Loucy (cell line): ENCODE measurements at regions not wholly inside any gene's neighbourhood (a gene's known extent, or its start where the extent isn't known, plus 50 kb on each side); places are given as distances from the start of the nearest gene placed in this dataset.

Experiments
- H2AFZ ChIP-seq: fragments of 200-600 bp; sonication (generic); 2 replicates; pipeline ENCODE4 v1.6.0; 2016; ENCODE audit warnings: antibody characterized with exemption, mild to moderate bottlenecking, low read length, moderate library complexity
- H3F3A ChIP-seq: fragments of 200-600 bp; 2 replicates; pipeline ENCODE4 v1.6.0; 2016; ENCODE audit warnings: antibody characterized with exemption, low read depth, mild to moderate bottlenecking
- H3K27me3 ChIP-seq: fragments of 200-600 bp; sonication (generic); 2 replicates; pipeline ENCODE4 v1.6.1; 2014; ENCODE audit warnings: low read length, mild to moderate bottlenecking; ENCODE audit not compliant: insufficient read depth, poor library complexity, severe bottlenecking
- H3K36me3 ChIP-seq: fragments of 200-600 bp; sonication (generic); 2 replicates; pipeline ENCODE4 v1.6.1; 2016; ENCODE audit warnings: low read length; ENCODE audit not compliant: insufficient read depth
- H3K4me1 ChIP-seq: fragments of 200-600 bp; sonication (generic); 2 replicates; pipeline ENCODE4 v1.5.1; 2014; ENCODE audit warnings: low read length, mild to moderate bottlenecking; ENCODE audit not compliant: insufficient read depth, poor library complexity, severe bottlenecking
- H3K4me2 ChIP-seq: fragments of 200-600 bp; sonication (generic); 2 replicates; pipeline ENCODE4 v1.6.0; 2014; ENCODE audit warnings: antibody characterized with exemption, low read length, low read depth, mild to moderate bottlenecking; ENCODE audit not compliant: poor library complexity, severe bottlenecking
- H3K4me3 ChIP-seq: fragments of 200-600 bp; sonication (generic); 2 replicates; pipeline ENCODE4 v1.5.1; 2014; ENCODE audit warnings: low read length, mild to moderate bottlenecking, mixed read lengths; ENCODE audit not compliant: poor library complexity, severe bottlenecking
- H3K79me2 ChIP-seq: fragments of 200-600 bp; sonication (generic); 2 replicates; pipeline ENCODE4 v1.6.1; 2014; ENCODE audit warnings: low read length; ENCODE audit not compliant: insufficient read depth
- H3K9ac ChIP-seq: fragments of 200-600 bp; sonication (generic); 2 replicates; pipeline ENCODE4 v1.6.0; 2014; ENCODE audit warnings: mild to moderate bottlenecking, low read depth, low read length, moderate library complexity; ENCODE audit not compliant: poor library complexity, severe bottlenecking
- H3K9me2 ChIP-seq: fragments of 200-600 bp; sonication (generic); replicated peaks from 2 replicates; pipeline ENCODE4 v1.6.1; 2016; ENCODE audit warnings: low read depth, low read length, mixed read lengths
- H3K9me3 ChIP-seq: fragments of 200-600 bp; sonication (generic); 2 replicates; pipeline ENCODE4 v1.6.1; 2014; ENCODE audit warnings: mild to moderate bottlenecking, antibody characterized with exemption, low read length, low read depth; ENCODE audit not compliant: insufficient read depth
- H4K20me1 ChIP-seq: fragments of 200-600 bp; sonication (generic); 2 replicates; pipeline ENCODE4 v1.6.0; 2014; ENCODE audit warnings: antibody characterized with exemption, low read length, mild to moderate bottlenecking; ENCODE audit not compliant: insufficient read depth, poor library complexity, severe bottlenecking
- CTCF ChIP-seq: fragments of 200-600 bp; sonication (generic); conservative IDR thresholded peaks from 2 replicates; pipeline ENCODE4 v1.5.1; 2014; ENCODE audit warnings: mild to moderate bottlenecking, antibody characterized with exemption, low read length
- EZH2phosphoT487 ChIP-seq: fragments of 200-600 bp; IDR thresholded peaks from 2 replicates; pipeline ENCODE4 v1.6.1; 2018; ENCODE audit warnings: antibody characterized with exemption, mild to moderate bottlenecking, moderate library complexity, borderline replicate concordance

- no peaks in the 10 kb centered on the region for H3K27me3 ChIP-seq
- H3K4me3 ChIP-seq: no peak overlapping the region
- H3K4me2 ChIP-seq: no peak overlapping the region
- no peaks in the 10 kb centered on the region for H3K79me2 ChIP-seq
- TF ChIP-seq CTCF (no peak), EZH2phosphoT487 (no peak)
- H4K20me1 ChIP-seq: no peaks in the 10 kb centered on the region
- peaks cover 13% of the 10 kb centered on the region for H3K4me1 ChIP-seq
- H3K9me3 ChIP-seq: 0 out of 2 replicates have a peak, but pooled peaks cover 4% of the 10 kb centered on the region
- H3K9ac ChIP-seq: no peak overlapping the region
- H3K9me2 ChIP-seq: no peaks in the 10 kb centered on the region
- no peaks in the 10 kb centered on the region for H3F3A ChIP-seq
- H2AFZ ChIP-seq: no peak overlapping the region
- H3K36me3 ChIP-seq: no peaks in the 10 kb centered on the region
Measured at GRCh38 chr5:88130211-88130815, 138.3 kb downstream of the TMEM161B start.

- Histone ChIP-seq H3F3A (no peaks in the 10 kb centered on the region), H3K9me2 (no peaks in the 10 kb centered on the region), H3K27me3 (no peaks in the 10 kb centered on the region), H4K20me1 (no peaks in the 10 kb centered on the region), H3K4me3 (no peak overlapping the region), H3K79me2 (no peaks in the 10 kb centered on the region), H3K9ac (no peak overlapping the region), H3K4me2 (no peak overlapping the region), H2AFZ (no peak overlapping the region), H3K9me3 (0 out of 2 replicates have a peak, but pooled peaks cover 4% of the 10 kb centered on the region), H3K4me1 (no peaks in the 10 kb centered on the region), H3K36me3 (no peaks in the 10 kb centered on the region)
- TF ChIP-seq EZH2phosphoT487: no peak
- no peak for TF ChIP-seq CTCF
Measured at GRCh38 chr5:88128813-88129212, 139.8 kb downstream of the TMEM161B start.

GRCh38 chr5:88119535-88120125 lies 149.0 kb downstream of the TMEM161B start:
- no peak overlapping the region for H2AFZ ChIP-seq
- H3K4me3 ChIP-seq: no peak overlapping the region
- no peaks in the 10 kb centered on the region for H3F3A ChIP-seq
- no peak for TF ChIP-seq CTCF
- no peak for TF ChIP-seq EZH2phosphoT487
- no peaks in the 10 kb centered on the region for H4K20me1 ChIP-seq
- H3K9me2 ChIP-seq: no peaks in the 10 kb centered on the region
- no peaks in the 10 kb centered on the region for H3K36me3 ChIP-seq
- no peak overlapping the region for H3K4me2 ChIP-seq
- H3K9ac ChIP-seq: no peak overlapping the region
- H3K4me1 ChIP-seq: no peaks in the 10 kb centered on the region
- no peaks in the 10 kb centered on the region for H3K79me2 ChIP-seq
- H3K9me3 ChIP-seq: no peaks in the 10 kb centered on the region
- no peaks in the 10 kb centered on the region for H3K27me3 ChIP-seq
